Ishikawa (cell line): ENCODE measurements at regions not wholly inside any gene's neighbourhood (a gene's known extent, or its start where the extent isn't known, plus 50 kb on each side); places are given as distances from the start of the nearest gene placed in this dataset.

Experiments
- CEBPB ChIP-seq: IDR thresholded peaks from 2 replicates; pipeline ENCODE4 v1.6.1; 2012
- CREB1 ChIP-seq: IDR thresholded peaks from 2 replicates; pipeline ENCODE4 v1.6.1; 2012; ENCODE audit warnings: low read depth
- EGR1 ChIP-seq: IDR thresholded peaks from 2 replicates; pipeline ENCODE4 v1.6.1; 2012
- EP300 ChIP-seq: IDR thresholded peaks from 2 replicates; pipeline ENCODE4 v1.6.1; 2012; ENCODE audit warnings: borderline replicate concordance
- FOXM1 ChIP-seq: IDR thresholded peaks from 2 replicates; pipeline ENCODE4 v1.6.1; 2012; ENCODE audit warnings: low read depth, borderline replicate concordance
- MAX ChIP-seq: IDR thresholded peaks from 2 replicates; pipeline ENCODE4 v1.6.1; 2012
- NFIC ChIP-seq: IDR thresholded peaks from 2 replicates; pipeline ENCODE4 v1.6.1; 2012
- RAD21 ChIP-seq: IDR thresholded peaks from 2 replicates; pipeline ENCODE4 v1.6.1; 2012; ENCODE audit warnings: low read depth
- REST ChIP-seq: IDR thresholded peaks from 2 replicates; pipeline ENCODE4 v1.6.1; 2012; ENCODE audit warnings: low read depth, mild to moderate bottlenecking
- TAF1 ChIP-seq: IDR thresholded peaks from 2 replicates; pipeline ENCODE4 v1.6.1; 2012; ENCODE audit warnings: low read depth, mild to moderate bottlenecking
- TCF12 ChIP-seq: IDR thresholded peaks from 2 replicates; pipeline ENCODE4 v1.6.1; 2012; ENCODE audit warnings: low read depth
- TEAD4 ChIP-seq: IDR thresholded peaks from 2 replicates; pipeline ENCODE4 v1.6.1; 2012
- USF1 ChIP-seq: IDR thresholded peaks from 2 replicates; pipeline ENCODE4 v1.6.1; 2012
- YY1 ChIP-seq: IDR thresholded peaks from 2 replicates; pipeline ENCODE4 v1.6.1; 2012; ENCODE audit warnings: low read depth
- ZBTB7A ChIP-seq: IDR thresholded peaks from 2 replicates; pipeline ENCODE4 v1.6.1; 2012; ENCODE audit warnings: low read depth

GRCh38 chr3:16693820-16694219, 88.6 kb upstream of the DAZL start:
- TF ChIP-seq EGR1 (no peak), REST (no peak), TEAD4 (no peak), CREB1 (no peak), CEBPB (no peak), USF1 (no peak), TCF12 (no peak), EP300 (no peak), NFIC (no peak), RAD21 (no peak), TAF1 (no peak)

GRCh38 chr3:16695710-16696109, 90.5 kb upstream of the DAZL start:
- TF ChIP-seq REST (no peak), CEBPB (no peak), TCF12 (no peak), YY1 (no peak), MAX (no peak), USF1 (no peak)

- TF ChIP-seq REST (no peak), TCF12 (no peak), FOXM1 (no peak), YY1 (no peak), CREB1 (no peak), CEBPB (no peak), NFIC (no peak), RAD21 (no peak), EGR1 (no peak), USF1 (no peak), EP300 (no peak), MAX (no peak), TAF1 (no peak)
Measured at GRCh38 chr3:16697443-16698147, 92.4 kb upstream of the DAZL start.

GRCh38 chr3:16700651-16701050, 95.4 kb upstream of the DAZL start:
- no peak for TF ChIP-seq TEAD4
- no peak for TF ChIP-seq ZBTB7A
- no peak for TF ChIP-seq REST
- TF ChIP-seq TCF12: no peak
